ENCODE measurements at regions not wholly inside any gene's neighbourhood (a gene's known extent, or its start where the extent isn't known, plus 50 kb on each side); places are given as distances from the start of the nearest gene placed in this dataset.
"Not testable (repeated sequence)": the region's sequence is repeated elsewhere in the genome, so short reads cannot be mapped to it uniquely, and the experiment has no call there.

- not testable (repeated sequence) for DNase-seq
These were observed 174.6 kb downstream of the SPIN4 start for GRCh38 chrX:63176578-63176977.

- DNase-seq = not testable (repeated sequence)
These were observed 177.1 kb downstream of the SPIN4 start for GRCh38 chrX:63173841-63174718.

GRCh38 chrX:63169416-63169815 is 181.7 kb downstream of the SPIN4 start:
- not testable (repeated sequence) for DNase-seq

DNA sequence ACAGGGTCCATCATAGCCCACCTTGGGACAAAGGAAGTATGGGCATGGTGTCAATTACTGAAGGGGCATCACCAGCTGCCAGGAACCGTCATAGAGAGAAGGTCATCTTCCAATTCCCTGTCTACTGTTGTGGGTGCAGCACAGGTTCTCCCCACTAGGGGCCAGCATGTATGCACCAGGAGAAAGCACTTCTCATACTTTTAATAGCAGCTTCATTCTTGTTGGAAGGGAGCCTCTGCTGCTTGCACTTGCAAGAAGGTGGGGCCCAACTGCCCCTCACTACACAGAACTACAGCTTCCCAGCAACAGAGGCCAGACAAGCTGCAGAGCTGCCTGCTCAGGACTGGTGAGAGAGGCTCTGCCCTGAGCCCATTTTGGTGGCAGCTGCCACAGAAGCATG is 182.2 kb downstream of the SPIN4 start:
- not testable (repeated sequence) for DNase-seq

DNA sequence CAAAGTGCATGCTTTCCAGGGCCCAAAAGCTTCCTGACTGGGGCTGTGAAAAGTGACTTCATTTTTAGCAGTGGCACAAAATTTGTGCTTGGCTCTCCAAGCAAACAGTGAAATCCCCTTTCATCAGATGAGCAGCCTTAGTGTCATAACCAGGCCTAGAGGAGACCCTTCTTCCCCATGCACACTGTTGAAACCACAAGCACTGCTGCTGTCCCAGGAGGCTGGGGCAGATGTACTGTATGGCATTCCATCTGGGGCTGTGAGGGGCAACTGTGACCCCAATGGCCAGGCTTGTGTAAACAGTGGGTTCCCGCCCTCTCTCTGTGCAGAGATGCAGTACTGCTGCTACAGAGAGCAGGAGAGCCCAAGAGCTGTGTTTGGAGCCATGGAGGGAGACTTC is 184.1 kb downstream of the SPIN4 start:
- DNase-seq = not testable (repeated sequence)

DNA sequence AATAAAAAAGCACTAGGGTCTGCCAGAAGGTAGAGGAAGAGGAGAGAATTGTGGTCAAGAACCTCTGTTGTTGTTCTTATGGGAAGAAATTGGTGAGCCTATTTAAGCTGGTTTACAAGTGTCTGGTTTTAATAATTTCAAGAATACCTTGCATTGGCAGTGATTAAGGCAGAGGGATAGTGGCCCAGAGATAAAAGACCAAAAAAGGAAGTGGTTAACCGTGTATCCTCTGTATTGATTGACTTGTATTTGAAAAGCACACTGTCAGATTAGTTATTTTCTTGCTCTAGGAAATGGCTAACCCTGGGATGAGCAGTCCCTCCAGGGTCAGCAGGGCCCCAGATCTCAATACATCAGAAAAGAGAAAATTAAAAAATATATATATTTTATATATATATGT is 190.1 kb downstream of the SPIN4 start:
- DNase-seq = not testable (repeated sequence)

DNA sequence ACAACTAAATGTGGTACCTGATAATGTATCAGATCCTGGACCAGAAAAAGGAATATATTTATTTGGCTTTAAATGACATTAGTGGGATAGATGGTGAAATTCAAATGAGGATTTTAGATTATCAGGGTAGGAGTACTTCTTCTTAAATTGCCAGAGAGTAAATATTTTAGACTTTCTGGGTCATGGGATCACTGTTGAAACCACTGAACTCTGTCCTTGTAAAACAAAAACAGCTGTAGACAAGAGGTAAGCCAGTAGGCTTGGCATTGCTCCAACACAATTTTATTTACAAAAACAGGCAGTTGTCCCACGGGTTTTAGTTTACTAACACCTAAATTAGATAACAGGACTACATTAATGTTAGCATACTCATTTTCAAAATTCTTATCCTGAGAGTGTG is 190.8 kb downstream of the SPIN4 start:
- DNase-seq = not testable (repeated sequence)

DNA sequence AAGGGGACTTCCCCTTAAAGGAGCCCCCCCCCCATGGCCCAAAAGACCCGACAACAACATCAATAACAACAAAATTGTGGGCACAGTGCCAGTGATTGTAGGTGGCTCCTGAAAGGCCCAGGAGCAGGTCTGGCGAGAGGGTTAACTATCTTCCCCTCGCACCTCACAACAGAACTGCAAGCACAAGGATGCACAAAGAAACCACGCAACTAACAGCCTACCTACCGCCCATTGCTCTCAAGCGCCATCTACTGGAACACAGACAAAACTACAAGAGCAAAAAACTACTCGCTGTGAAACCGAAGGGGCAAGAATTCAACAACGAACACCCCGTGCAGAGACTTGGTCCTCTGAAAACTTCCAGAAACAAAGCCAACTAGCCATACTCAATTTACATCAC is 205.6 kb downstream of the SPIN4 start:
- DNase-seq = not testable (repeated sequence)

DNA sequence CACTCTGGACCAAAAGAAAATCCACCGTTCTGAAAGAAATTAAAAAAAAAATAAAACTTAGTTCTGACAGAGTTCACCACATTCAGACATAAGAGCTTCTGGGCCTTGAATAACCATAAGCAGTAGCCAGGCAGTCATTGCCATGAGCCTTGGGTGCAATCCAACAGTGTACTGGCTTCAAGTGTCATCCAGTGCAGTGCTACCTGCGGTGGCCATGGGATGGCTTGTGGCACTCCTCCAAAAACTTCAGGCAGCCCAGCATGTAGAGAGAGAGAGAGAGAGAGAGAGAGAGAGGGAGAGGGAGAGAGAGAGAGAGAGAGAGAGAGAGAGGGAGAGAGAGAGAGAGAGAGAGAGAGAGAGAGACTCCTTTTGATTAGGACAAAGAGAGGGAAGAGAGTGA is 208.5 kb downstream of the SPIN4 start:
- DNase-seq = not testable (repeated sequence)

- DNase-seq = not testable (repeated sequence)
These were observed 215.3 kb downstream of the SPIN4 start for GRCh38 chrX:63135859-63136258.

DNA sequence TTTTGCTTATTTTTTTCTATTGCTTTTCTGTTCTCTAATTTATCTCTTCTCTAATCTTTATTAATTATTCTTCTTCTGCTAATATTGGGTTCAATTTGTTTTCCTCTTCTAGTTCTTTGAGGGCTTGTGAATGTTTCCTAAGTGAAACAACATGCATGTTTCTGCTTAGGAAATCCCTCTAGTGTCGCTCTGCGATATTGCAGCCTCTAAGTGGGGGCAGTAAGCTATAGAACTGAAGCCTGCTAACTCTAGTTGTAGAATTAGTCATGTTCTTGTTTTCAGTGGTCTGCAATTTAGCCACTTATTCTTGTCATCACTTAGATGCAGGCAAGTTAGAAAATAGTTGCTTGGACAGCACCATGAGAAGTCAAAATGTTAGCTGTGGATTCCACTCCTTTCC is 222.6 kb downstream of the SPIN4 start:
- peak; percentile 52 for DNase-seq

- no peak for DNase-seq
These were observed 235.9 kb downstream of the SPIN4 start for GRCh38 chrX:63115196-63115595.

GRCh38 chrX:63101879-63102620 is 249.1 kb downstream of the SPIN4 start:
- DNase-seq = no peak

- no peak for DNase-seq
These were observed 292.9 kb downstream of the SPIN4 start for GRCh38 chrX:63058204-63058603.

DNA sequence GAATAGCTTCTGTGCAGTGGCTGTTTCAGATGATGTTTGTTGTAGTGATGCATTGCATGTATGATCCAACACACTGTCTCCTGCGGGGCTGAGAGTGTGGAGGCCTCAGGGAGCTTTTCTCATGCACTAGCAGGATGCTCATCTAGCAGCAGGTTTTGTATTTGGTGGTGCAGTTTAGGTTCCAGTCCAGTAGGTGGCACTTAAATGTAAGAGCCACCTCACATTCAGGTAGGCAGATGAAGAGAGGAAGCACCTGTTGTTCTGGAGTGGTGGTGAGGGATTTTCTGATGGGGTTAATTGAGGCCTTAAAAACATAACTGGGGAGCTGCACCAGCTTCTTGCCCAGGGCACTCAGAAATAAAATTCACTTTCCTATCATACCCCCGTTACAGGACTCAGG is 300.9 kb downstream of the SPIN4 start:
- DNase-seq = peak; percentile 28

GRCh38 chrX:63032811-63033210 is 318.3 kb downstream of the SPIN4 start:
- DNase-seq = no peak

GRCh38 chrX:63013549-63013948 is 337.6 kb downstream of the SPIN4 start:
- DNase-seq = no peak

GRCh38 chrX:63012574-63012973 is 338.6 kb downstream of the SPIN4 start:
- DNase-seq = no peak

GRCh38 chrX:63000196-63000595 is 350.9 kb downstream of the SPIN4 start:
- not testable (repeated sequence) for DNase-seq
